Mucosa of descending colon (tissue), 3 donors: ENCODE measurements at regions not wholly inside any gene's neighbourhood (a gene's known extent, or its start where the extent isn't known, plus 50 kb on each side); places are given as distances from the start of the nearest gene placed in this dataset.

Experiments
- ATAC-seq: fragments of 200-7000 bp; cut with Tn5 transposase; one replicate; pipeline ENCODE4 v1.9.1; 2020; ENCODE audit warnings: mild to moderate bottlenecking, moderate library complexity
- DNase-seq, 3 donors: peaks; one replicate each; pipeline ENCODE4 v3.0.0-alpha.2; 2020
- H3K36me3 ChIP-seq: fragments of 200-600 bp; one replicate; pipeline ENCODE4 v1.8.0; 2021; ENCODE audit warnings: low read depth, mild to moderate bottlenecking
- H3K4me1 ChIP-seq: fragments of 200-600 bp; one replicate; pipeline ENCODE4 v1.8.0; 2021; ENCODE audit warnings: low read depth, mild to moderate bottlenecking
- H3K4me3 ChIP-seq: fragments of 200-600 bp; one replicate; pipeline ENCODE4 v1.8.0; 2021; ENCODE audit warnings: mild to moderate bottlenecking
- H3K9me3 ChIP-seq: fragments of 200-600 bp; one replicate; pipeline ENCODE4 v1.8.0; 2021; ENCODE audit warnings: mild to moderate bottlenecking
- intact Hi-C, 2 donors: fragments of 100-400 bp; cut with DNase I in 1 of 2; cut with micrococcal nuclease in 1 of 2; formaldehyde crosslinking; loops; one replicate each; pipeline versions ENCODE4 v1.11.0 to v1.11.1; 2022; cut with DNase I, micrococcal nuclease
- TF ChIP-seq, protein P1 (sequence below): fragments of 200-600 bp; IDR thresholded peaks from one replicate; pipeline ENCODE4 v1.8.0; 2022; ENCODE audit warnings: antibody characterized with exemption, mild to moderate bottlenecking
- donor health status: DM: no; HTN: no; CAD: no; lungs with moderate emphysema.
- donor health status: DM: no; HTN: no; CAD: no.
- donor health status: DM: no; HTN: yes; CAD: no.

DNA sequence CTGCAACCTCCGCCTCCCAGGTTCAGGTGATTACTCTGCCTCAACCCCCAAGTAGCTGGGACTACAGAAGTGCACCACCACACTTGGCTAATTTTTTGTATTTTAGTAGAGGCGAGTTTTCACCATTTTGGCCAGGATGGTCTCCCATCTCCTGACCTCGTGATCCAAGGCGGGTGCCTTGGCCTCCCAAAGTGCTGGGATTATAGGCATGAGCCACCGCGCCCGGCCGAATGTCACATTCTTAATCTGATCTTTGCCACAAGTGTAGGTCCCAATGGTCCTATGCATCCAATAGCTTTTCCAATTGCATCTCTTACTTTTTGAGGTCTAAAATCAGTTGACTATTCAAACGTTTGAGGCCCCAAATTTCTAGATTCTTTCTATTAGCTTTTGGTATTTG is 676.0 kb downstream of the SLC16A7 start:
- ATAC-seq, result no peak
- no peaks in the 10 kb centered on the region for H3K4me1 ChIP-seq

DNA sequence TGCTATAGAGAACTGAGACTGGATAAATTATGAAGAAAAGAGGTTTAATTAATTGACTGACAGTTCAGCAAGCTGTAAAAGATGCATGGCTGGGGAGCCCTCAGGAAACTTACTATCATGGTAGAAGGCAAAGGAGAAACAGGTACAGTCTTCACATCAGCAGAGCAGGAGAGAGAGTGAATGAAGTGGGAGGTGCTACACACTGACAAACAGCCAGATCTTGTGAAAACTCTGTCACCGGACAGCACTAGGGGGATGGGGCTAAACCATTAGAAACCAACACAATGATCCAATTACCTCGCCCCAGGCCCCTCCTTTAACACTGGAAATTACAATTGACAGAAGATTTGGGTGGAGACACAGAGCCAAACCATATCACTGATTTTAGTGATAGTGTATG is 682.4 kb downstream of the SLC16A7 start:
- ATAC-seq, result no peak
- Histone ChIP-seq H3K4me3 (no peak overlapping the region), H3K9me3 (peaks cover 12% of the 10 kb centered on the region), H3K4me1 (no peaks in the 10 kb centered on the region), H3K36me3 (no peaks in the 10 kb centered on the region)
- no peak for DNase-seq
- TF ChIP-seq, protein P1, sequence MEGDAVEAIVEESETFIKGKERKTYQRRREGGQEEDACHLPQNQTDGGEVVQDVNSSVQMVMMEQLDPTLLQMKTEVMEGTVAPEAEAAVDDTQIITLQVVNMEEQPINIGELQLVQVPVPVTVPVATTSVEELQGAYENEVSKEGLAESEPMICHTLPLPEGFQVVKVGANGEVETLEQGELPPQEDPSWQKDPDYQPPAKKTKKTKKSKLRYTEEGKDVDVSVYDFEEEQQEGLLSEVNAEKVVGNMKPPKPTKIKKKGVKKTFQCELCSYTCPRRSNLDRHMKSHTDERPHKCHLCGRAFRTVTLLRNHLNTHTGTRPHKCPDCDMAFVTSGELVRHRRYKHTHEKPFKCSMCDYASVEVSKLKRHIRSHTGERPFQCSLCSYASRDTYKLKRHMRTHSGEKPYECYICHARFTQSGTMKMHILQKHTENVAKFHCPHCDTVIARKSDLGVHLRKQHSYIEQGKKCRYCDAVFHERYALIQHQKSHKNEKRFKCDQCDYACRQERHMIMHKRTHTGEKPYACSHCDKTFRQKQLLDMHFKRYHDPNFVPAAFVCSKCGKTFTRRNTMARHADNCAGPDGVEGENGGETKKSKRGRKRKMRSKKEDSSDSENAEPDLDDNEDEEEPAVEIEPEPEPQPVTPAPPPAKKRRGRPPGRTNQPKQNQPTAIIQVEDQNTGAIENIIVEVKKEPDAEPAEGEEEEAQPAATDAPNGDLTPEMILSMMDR, result no peak
- intact Hi-C loops, result no loop called here

More for the DNA sequence above, 676.0 kb downstream of the SLC16A7 start:
- DNase-seq, result no peak
- TF ChIP-seq, protein P1, result no peak
- Histone ChIP-seq H3K36me3 (no peaks in the 10 kb centered on the region), H3K9me3 (peaks cover 13% of the 10 kb centered on the region), H3K4me3 (no peak overlapping the region)
- intact Hi-C loops, result no loop called here

DNA sequence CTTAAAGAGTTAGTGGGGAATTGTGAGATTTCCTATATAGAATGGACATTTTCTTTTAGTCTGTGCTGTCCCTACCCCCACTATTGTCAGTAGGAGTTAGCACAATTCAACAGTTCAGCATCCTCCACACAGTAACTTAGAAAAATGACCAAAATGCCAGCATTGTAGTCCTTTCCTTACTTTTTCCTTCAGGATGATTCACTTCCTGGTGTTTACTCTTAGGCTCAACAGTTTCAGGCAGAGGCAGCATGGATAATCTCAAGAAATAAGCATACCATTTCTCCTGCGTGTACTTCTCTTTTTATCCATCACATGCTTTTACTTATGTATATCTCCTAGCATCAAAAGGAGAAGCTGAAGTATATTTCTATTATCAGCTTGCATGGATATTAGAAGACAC is 683.4 kb downstream of the SLC16A7 start:
- Histone ChIP-seq H3K36me3 (no peaks in the 10 kb centered on the region), H3K4me1 (no peaks in the 10 kb centered on the region), H3K4me3 (no peak overlapping the region), H3K9me3 (peaks cover 12% of the 10 kb centered on the region)
- DNase-seq, result no peak
- ATAC-seq, result no peak
- TF ChIP-seq, protein P1, result no peak
- intact Hi-C loops, result no loop called here

DNA sequence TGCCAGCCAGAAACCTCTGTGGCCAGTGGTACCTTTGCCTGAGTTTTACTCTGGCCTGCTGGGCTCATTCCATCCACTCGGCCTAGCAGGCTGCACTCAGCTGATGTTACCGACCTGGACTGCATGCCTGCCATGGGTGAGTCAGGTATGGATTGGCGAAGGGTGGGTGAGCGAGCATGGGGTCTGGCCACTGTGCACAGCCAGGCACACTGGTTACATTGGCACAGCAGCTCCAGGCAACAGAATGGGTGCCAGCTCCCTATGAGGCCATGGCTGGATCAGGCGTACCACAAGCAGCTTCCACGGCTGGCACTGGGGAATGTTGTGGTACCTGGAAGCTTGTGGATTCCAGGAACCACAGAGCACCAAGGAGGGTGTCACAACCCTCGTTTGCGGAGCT is 685.7 kb downstream of the SLC16A7 start:
- no peak for ATAC-seq
- peaks cover 12% of the 10 kb centered on the region for H3K9me3 ChIP-seq
- TF ChIP-seq, protein P1, result no peak
- H3K4me1 ChIP-seq, result no peaks in the 10 kb centered on the region
- no peaks in the 10 kb centered on the region for H3K36me3 ChIP-seq
- intact Hi-C loops, result no loop called here
- no peak overlapping the region for H3K4me3 ChIP-seq
- DNase-seq, result peak in 1 of 3 donors; percentile 28

DNA sequence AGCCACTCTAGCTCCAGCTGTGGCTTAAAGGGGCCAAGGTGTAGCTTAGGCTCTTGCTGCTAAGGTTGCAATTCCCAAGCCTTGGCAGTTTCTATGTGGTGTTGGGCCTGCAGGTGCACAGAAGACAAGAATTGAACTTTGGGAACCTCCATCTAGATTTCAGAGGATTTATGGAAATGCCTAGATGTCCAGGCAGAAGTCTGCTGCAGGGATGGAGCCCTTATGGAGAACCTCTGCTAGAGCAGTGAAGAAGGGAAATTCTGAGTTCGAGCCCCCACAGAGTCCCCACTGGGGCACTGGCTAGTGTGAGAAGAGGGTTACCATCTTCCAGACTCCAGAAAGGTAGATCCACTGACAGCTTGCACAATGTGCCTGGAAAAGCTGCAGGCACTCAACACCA is 694.7 kb downstream of the SLC16A7 start:
- no peak for ATAC-seq
- no peak for DNase-seq
- no peak overlapping the region for H3K4me3 ChIP-seq
- H3K36me3 ChIP-seq, result no peaks in the 10 kb centered on the region
- no peaks in the 10 kb centered on the region for H3K4me1 ChIP-seq
- H3K9me3 ChIP-seq, result peaks cover 32% of the 10 kb centered on the region
- intact Hi-C loops, result no loop called here
- TF ChIP-seq, protein P1, result no peak

DNA sequence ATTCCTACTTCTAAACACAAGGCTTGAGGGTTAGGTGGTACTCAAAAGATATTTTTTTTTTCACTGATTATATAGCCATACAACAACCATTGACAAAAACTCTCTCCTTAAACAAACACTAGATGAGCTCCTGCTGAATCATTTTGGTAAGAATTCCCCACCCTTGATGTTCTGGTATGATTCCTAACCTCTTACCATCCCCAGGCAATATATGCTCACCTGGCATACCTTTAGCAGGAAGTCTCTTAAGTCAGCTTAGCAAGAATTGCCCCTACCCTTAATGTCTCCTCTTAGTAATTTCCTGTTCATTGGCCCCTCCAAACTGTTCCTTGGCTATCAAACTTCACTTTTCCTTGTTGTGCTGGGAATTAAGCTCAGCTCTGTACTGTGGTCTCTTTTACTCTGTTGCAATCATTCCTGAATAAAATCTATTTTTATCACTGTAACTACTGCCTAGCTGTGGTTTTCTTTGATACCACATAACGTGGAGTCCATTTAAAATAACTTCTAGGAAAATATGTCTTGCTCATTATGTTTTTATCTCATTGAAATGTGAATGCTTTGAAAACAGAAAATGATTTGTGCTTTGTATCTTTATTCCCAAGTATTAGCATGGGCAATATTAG is 712.6 kb downstream of the SLC16A7 start:
- TF ChIP-seq, protein P1, result no peak
- intact Hi-C loops, result no loop called here
- no peak overlapping the region for H3K4me3 ChIP-seq
- peaks cover 15% of the 10 kb centered on the region for H3K9me3 ChIP-seq
- DNase-seq (no peak), ATAC-seq (no peak)
- no peaks in the 10 kb centered on the region for H3K36me3 ChIP-seq
- H3K4me1 ChIP-seq, result no peaks in the 10 kb centered on the region
